H9 (cell line): ENCODE measurements at regions not wholly inside any gene's neighbourhood (a gene's known extent, or its start where the extent isn't known, plus 50 kb on each side); places are given as distances from the start of the nearest gene placed in this dataset.

Source experiments
- DNase-seq: peaks from one replicate; pipeline ENCODE4 v3.0.0-alpha.2; 2017
- H2AFZ ChIP-seq: one replicate; pipeline ENCODE4 v1.6.1; 2013; ENCODE audit warnings: mild to moderate bottlenecking, low read length, control low read depth, moderate library complexity
- H2AK5ac ChIP-seq: 2 replicates; pipeline ENCODE4 v1.6.1; 2013; ENCODE audit warnings: low read length, control low read depth, mixed read lengths; ENCODE audit not compliant: insufficient read length
- H2BK120ac ChIP-seq: one replicate; pipeline ENCODE4 v1.6.1; 2013; ENCODE audit warnings: low read depth, mild to moderate bottlenecking, low read length, control low read depth, inconsistent platforms; ENCODE audit not compliant: poor library complexity, severe bottlenecking
- H2BK12ac ChIP-seq: 2 replicates; pipeline ENCODE4 v1.6.1; 2013; ENCODE audit warnings: low read length, control low read depth, mixed read lengths, low read depth; ENCODE audit not compliant: insufficient read length
- H2BK15ac ChIP-seq: 2 replicates; pipeline ENCODE4 v1.6.1; 2013; ENCODE audit warnings: low read depth, low read length, control low read depth
- H2BK20ac ChIP-seq: one replicate; pipeline ENCODE4 v1.6.1; 2013; ENCODE audit warnings: low read depth, mild to moderate bottlenecking, low read length, control low read depth, inconsistent platforms; ENCODE audit not compliant: poor library complexity, severe bottlenecking
- H2BK5ac ChIP-seq: 2 replicates; pipeline ENCODE4 v1.6.1; 2013; ENCODE audit warnings: low read length, control low read depth, mixed read lengths; ENCODE audit not compliant: insufficient read length
- H3K14ac ChIP-seq: 2 replicates; pipeline ENCODE4 v1.6.1; 2013; ENCODE audit warnings: low read length, control low read depth; ENCODE audit not compliant: insufficient read depth
- H3K18ac ChIP-seq: 2 replicates; pipeline ENCODE4 v1.6.1; 2013; ENCODE audit warnings: low read depth, mild to moderate bottlenecking, mixed read lengths, low read length, control low read depth; ENCODE audit not compliant: insufficient read length
- H3K23ac ChIP-seq: 2 replicates; pipeline ENCODE4 v1.6.1; 2013; ENCODE audit warnings: low read length, control low read depth, mixed read lengths, low read depth; ENCODE audit not compliant: insufficient read length
- H3K23me2 ChIP-seq: 2 replicates; pipeline ENCODE4 v1.6.1; 2013; ENCODE audit warnings: low read depth, mild to moderate bottlenecking, mixed read lengths, low read length, control low read depth; ENCODE audit not compliant: insufficient read length, poor library complexity, severe bottlenecking
- H3K27ac ChIP-seq: 2 replicates; pipeline ENCODE4 v1.5.1; 2013; ENCODE audit warnings: low read length, control low read depth, mixed read lengths, low read depth; ENCODE audit not compliant: insufficient read length
- H3K27me3 ChIP-seq: 2 replicates; pipeline ENCODE4 v1.6.1; 2013; ENCODE audit warnings: low read length, control low read depth, inconsistent platforms; ENCODE audit not compliant: insufficient read depth
- H3K4ac ChIP-seq: 2 replicates; pipeline ENCODE4 v1.6.1; 2013; ENCODE audit warnings: low read depth, mild to moderate bottlenecking, control low read depth, inconsistent platforms, low read length, moderate library complexity
- H3K4me1 ChIP-seq: 2 replicates; pipeline ENCODE4 v1.6.1; 2013; ENCODE audit warnings: low read length, control low read depth, inconsistent platforms; ENCODE audit not compliant: insufficient read depth
- H3K4me2 ChIP-seq: 2 replicates; pipeline ENCODE4 v1.6.1; 2013; ENCODE audit warnings: low read length, control low read depth, mixed read lengths; ENCODE audit not compliant: insufficient read length, insufficient read depth
- H3K56ac ChIP-seq: 2 replicates; pipeline ENCODE4 v1.6.1; 2013; ENCODE audit warnings: low read depth, mild to moderate bottlenecking, mixed read lengths, low read length, control low read depth; ENCODE audit not compliant: insufficient read length
- H3K79me1 ChIP-seq: 2 replicates; pipeline ENCODE4 v1.6.1; 2013; ENCODE audit warnings: low read depth, mild to moderate bottlenecking, moderate library complexity, low read length, control low read depth, inconsistent platforms; ENCODE audit not compliant: insufficient read depth, poor library complexity, severe bottlenecking
- H3K79me2 ChIP-seq: 2 replicates; pipeline ENCODE4 v1.6.1; 2013; ENCODE audit warnings: low read length, control low read depth, inconsistent platforms; ENCODE audit not compliant: insufficient read depth
- H3K9ac ChIP-seq: 2 replicates; pipeline ENCODE4 v1.6.1; 2013; ENCODE audit warnings: low read length, control low read depth, mixed read lengths; ENCODE audit not compliant: insufficient read length; ENCODE audit errors: extremely low read depth
- H3K9me3 ChIP-seq: one replicate; pipeline ENCODE4 v1.6.1; 2013; ENCODE audit warnings: low read depth, low read length, inconsistent platforms; ENCODE audit not compliant: control insufficient read depth
- H3T11ph ChIP-seq: one replicate; pipeline ENCODE4 v1.6.1; 2013; ENCODE audit warnings: mild to moderate bottlenecking, low read length, control low read depth, inconsistent platforms
- H4K20me1 ChIP-seq: one replicate; pipeline ENCODE4 v1.6.1; 2013; ENCODE audit not compliant: control insufficient read depth, insufficient read length, insufficient read depth
- H4K5ac ChIP-seq: 2 replicates; pipeline ENCODE4 v1.6.1; 2013; ENCODE audit warnings: low read depth, mild to moderate bottlenecking, mixed read lengths, low read length, control low read depth; ENCODE audit not compliant: insufficient read length
- H4K8ac ChIP-seq: replicated peaks from 2 replicates; pipeline ENCODE4 v1.6.1; 2013; ENCODE audit warnings: low read length, control low read depth, mixed read lengths, low read depth; ENCODE audit not compliant: insufficient read length
- H4K91ac ChIP-seq: 2 replicates; pipeline ENCODE4 v1.6.1; 2013; ENCODE audit warnings: low read depth, mild to moderate bottlenecking, moderate library complexity, mixed read lengths, low read length, control low read depth; ENCODE audit not compliant: insufficient read length
- H3K27ac Mint-ChIP-seq, 3 experiments: 2 replicates in 2 of 3; 3 replicates in 1 of 3; pipeline ENCODE4 v1.8.0; 2020 to 2021; ENCODE audit warnings: mixed read lengths in 3 of 3, mild to moderate bottlenecking in 1 of 3, moderate library complexity in 1 of 3
- H3K27me3 Mint-ChIP-seq: 2 replicates; pipeline ENCODE4 v1.8.0; 2021; ENCODE audit warnings: low read depth, mild to moderate bottlenecking, moderate library complexity, mixed read lengths
- H3K36me3 Mint-ChIP-seq, 3 experiments: 2 replicates in 2 of 3; 3 replicates in 1 of 3; pipeline ENCODE4 v1.8.0; 2020 to 2021; ENCODE audit warnings: low read depth in 3 of 3, mixed read lengths in 3 of 3; ENCODE audit not compliant: insufficient read depth in 1 of 3
- H3K4me1 Mint-ChIP-seq, 2 experiments: 2 replicates each; pipeline ENCODE4 v1.8.0; 2020; ENCODE audit warnings: mixed read lengths in 2 of 2
- H3K4me3 Mint-ChIP-seq, 2 experiments: 2 replicates in 1 of 2; 3 replicates in 1 of 2; pipeline ENCODE4 v1.8.0; 2020 to 2021; ENCODE audit warnings: mild to moderate bottlenecking in 2 of 2, mixed read lengths in 2 of 2, moderate library complexity in 1 of 2
- H3K9me3 Mint-ChIP-seq, 2 experiments: 2 replicates in 1 of 2; 3 replicates in 1 of 2; pipeline ENCODE4 v1.8.0; 2020; ENCODE audit warnings: mild to moderate bottlenecking in 2 of 2, mixed read lengths in 2 of 2, moderate library complexity in 1 of 2
- WGBS: extraction: QIAGEN DNeasy Blood & Tissue Kit; methylation state at CpG from one replicate; pipeline ENCODE4 v1.1.7; 2013; ENCODE audit warnings: missing lambda C conversion rate, low lambda C conversion rate, mixed read lengths; ENCODE audit not compliant: insufficient read length; ENCODE audit errors: extremely low coverage; 5-methylcytosine and 5-hydroxymethylcytosine counted together
- TF ChIP-seq, protein P1 (sequence below): fragments of 200-600 bp; sonication (generic); conservative IDR thresholded peaks from 3 replicates; pipeline ENCODE4 v1.8.0; 2021; ENCODE audit warnings: antibody characterized with exemption, mild to moderate bottlenecking

DNA sequence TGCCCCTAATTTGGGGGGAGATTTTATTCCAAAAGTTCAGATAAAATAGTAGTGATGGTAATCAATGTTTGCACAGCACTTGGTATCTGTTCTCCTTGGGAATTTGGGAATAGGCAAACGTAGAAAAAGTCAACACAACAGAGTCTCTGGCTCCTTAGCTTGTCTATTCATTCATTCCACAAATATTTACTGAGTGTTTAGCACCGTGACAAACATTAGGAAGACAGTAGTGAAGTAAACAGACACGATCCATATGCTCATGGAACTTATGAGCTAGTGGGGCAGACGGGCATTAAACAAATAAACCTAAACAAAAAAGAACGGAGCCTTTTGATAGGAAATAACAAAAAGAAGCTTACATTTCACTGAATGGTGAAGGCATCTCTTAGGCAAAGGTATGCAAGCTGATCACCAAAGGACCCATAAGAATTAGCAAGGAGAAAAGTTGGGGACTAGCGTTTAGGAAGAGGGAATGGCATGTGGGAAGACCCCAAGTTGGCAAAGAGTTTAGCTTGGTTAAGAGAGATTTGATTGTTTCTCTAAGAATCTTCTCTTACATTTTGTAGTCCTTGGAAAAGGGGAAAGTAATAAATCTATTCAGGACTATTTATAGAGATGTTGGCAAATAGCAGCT, 243.9 kb upstream of the NPY start:
- H2BK20ac ChIP-seq = no peak overlapping the region
- H3K79me2 ChIP-seq = no peaks in the 10 kb centered on the region
- H3K4ac ChIP-seq = no peak overlapping the region
- Mint-ChIP-seq H3K36me3 (peaks cover 7 to 13% (median 8%) of the 10 kb centered on the region in 3 experiments; a peak in 6 of 7 replicates), H3K4me3 (no peak overlapping the region), H3K27ac (no peak overlapping the region), H3K27me3 (peaks cover 1% of the 10 kb centered on the region; the same call in 1 of the 2 replicates), H3K9me3 (peaks cover 10% of the 10 kb centered on the region in 2 experiments), H3K4me1 (peaks cover 9 to 18% of the 10 kb centered on the region in 2 experiments)
- H4K8ac ChIP-seq = no peak overlapping the region
- H2BK12ac ChIP-seq = no peak overlapping the region
- no peak overlapping the region for H2AFZ ChIP-seq
- H4K91ac ChIP-seq = no peak overlapping the region
- no peak overlapping the region for H2BK5ac ChIP-seq
- no peak overlapping the region for H3T11ph ChIP-seq
- H3K9me3 ChIP-seq = no peaks in the 10 kb centered on the region
- H2BK15ac ChIP-seq = no peak overlapping the region
- no peaks in the 10 kb centered on the region for H4K20me1 ChIP-seq
- WGBS = no CpG with 5 or more reads among the region's 6 CpGs
- no peak overlapping the region for H3K56ac ChIP-seq
- no peak overlapping the region for H3K4me2 ChIP-seq
- H3K27me3 ChIP-seq = no peaks in the 10 kb centered on the region
- no peak for DNase-seq
- H3K18ac ChIP-seq = no peak overlapping the region
- H3K23ac ChIP-seq = no peak overlapping the region
- H2BK120ac ChIP-seq = no peak overlapping the region
- H3K14ac ChIP-seq = no peak overlapping the region
- no peak overlapping the region for H2AK5ac ChIP-seq
- peaks cover 5% of the 10 kb centered on the region; the same call in 1 of the 2 replicates for H3K4me1 ChIP-seq
- H3K79me1 ChIP-seq = no peaks in the 10 kb centered on the region
- H3K27ac ChIP-seq = no peak overlapping the region
- TF ChIP-seq, protein P1, sequence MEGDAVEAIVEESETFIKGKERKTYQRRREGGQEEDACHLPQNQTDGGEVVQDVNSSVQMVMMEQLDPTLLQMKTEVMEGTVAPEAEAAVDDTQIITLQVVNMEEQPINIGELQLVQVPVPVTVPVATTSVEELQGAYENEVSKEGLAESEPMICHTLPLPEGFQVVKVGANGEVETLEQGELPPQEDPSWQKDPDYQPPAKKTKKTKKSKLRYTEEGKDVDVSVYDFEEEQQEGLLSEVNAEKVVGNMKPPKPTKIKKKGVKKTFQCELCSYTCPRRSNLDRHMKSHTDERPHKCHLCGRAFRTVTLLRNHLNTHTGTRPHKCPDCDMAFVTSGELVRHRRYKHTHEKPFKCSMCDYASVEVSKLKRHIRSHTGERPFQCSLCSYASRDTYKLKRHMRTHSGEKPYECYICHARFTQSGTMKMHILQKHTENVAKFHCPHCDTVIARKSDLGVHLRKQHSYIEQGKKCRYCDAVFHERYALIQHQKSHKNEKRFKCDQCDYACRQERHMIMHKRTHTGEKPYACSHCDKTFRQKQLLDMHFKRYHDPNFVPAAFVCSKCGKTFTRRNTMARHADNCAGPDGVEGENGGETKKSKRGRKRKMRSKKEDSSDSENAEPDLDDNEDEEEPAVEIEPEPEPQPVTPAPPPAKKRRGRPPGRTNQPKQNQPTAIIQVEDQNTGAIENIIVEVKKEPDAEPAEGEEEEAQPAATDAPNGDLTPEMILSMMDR = no peak
- H3K23me2 ChIP-seq = no peaks in the 10 kb centered on the region
- H3K9ac ChIP-seq = no peak overlapping the region
- no peak overlapping the region for H4K5ac ChIP-seq
